KMS-11 (cell line): ENCODE measurements at regions not wholly inside any gene's neighbourhood (a gene's known extent, or its start where the extent isn't known, plus 50 kb on each side); places are given as distances from the start of the nearest gene placed in this dataset.
"Not testable (repeated sequence)": the region's sequence is repeated elsewhere in the genome, so short reads cannot be mapped to it uniquely, and the experiment has no call there.

Experiments
- H2AFZ ChIP-seq: fragments of 200-600 bp; sonication (generic); 2 replicates; pipeline ENCODE4 v1.6.1; 2016; ENCODE audit warnings: antibody characterized with exemption, mixed run types, low read depth
- H3K27ac ChIP-seq: fragments of 200-600 bp; sonication (generic); 2 replicates; pipeline ENCODE4 v1.6.1; 2016; ENCODE audit warnings: mild to moderate bottlenecking, mixed run types
- H3K27me3 ChIP-seq: fragments of 200-600 bp; sonication (generic); 2 replicates; pipeline ENCODE4 v1.6.1; 2017; ENCODE audit warnings: mild to moderate bottlenecking, low read depth, mixed run types, moderate library complexity; ENCODE audit not compliant: insufficient read depth
- H3K36me3 ChIP-seq: fragments of 200-600 bp; sonication (generic); 2 replicates; pipeline ENCODE4 v1.6.1; 2017; ENCODE audit warnings: mild to moderate bottlenecking, mixed run types; ENCODE audit not compliant: insufficient read depth
- H3K4me1 ChIP-seq: fragments of 200-600 bp; sonication (generic); 2 replicates; pipeline ENCODE4 v1.6.1; 2016; ENCODE audit warnings: mild to moderate bottlenecking, low read depth, mixed run types; ENCODE audit not compliant: poor library complexity, severe bottlenecking
- H3K4me2 ChIP-seq: fragments of 200-600 bp; sonication (generic); 2 replicates; pipeline ENCODE4 v1.7.0; 2016; ENCODE audit warnings: mild to moderate bottlenecking, mixed run types
- H3K4me3 ChIP-seq: fragments of 200-600 bp; sonication (generic); IDR thresholded peaks from 2 replicates; pipeline ENCODE4 v1.6.1; 2017; ENCODE audit warnings: low read depth, low read length, mixed read lengths; ENCODE audit not compliant: insufficient read depth
- H3K79me2 ChIP-seq: fragments of 200-600 bp; sonication (generic); 2 replicates; pipeline ENCODE4 v1.6.1; 2016; ENCODE audit warnings: low read depth, mixed run types; ENCODE audit not compliant: insufficient read depth
- H3K9ac ChIP-seq: fragments of 200-600 bp; sonication (generic); 2 replicates; pipeline ENCODE4 v1.6.1; 2016; ENCODE audit warnings: mild to moderate bottlenecking, mixed run types
- H4K20me1 ChIP-seq: fragments of 200-600 bp; sonication (generic); 2 replicates; pipeline ENCODE4 v1.6.1; 2016; ENCODE audit warnings: mild to moderate bottlenecking, mixed run types; ENCODE audit not compliant: insufficient read depth
- TF ChIP-seq, protein P1 (sequence below): fragments of 200-600 bp; sonication (generic); conservative IDR thresholded peaks from 2 replicates; pipeline ENCODE4 v1.6.1; 2017; ENCODE audit warnings: low read depth, mild to moderate bottlenecking, antibody characterized with exemption, low read length, moderate library complexity, mixed read lengths

DNA sequence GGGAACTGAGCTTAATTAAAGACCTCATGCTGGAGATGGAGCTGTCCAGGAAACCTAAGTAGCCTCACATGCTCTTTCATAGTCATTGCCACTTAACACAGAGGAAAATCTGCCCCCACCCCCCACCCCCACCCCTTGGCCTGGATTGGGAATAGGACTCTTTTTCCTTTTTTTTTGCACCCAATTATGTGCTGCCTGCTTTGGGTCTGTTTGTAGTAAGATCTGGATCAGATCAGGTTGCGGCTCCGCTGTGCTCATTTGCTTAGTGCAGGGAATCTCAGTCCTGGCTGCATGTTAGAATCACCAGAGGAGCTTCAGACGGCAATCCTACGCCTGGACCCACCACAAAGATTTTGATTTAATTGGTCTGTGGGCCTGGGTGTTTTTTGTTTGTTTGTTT, 219.0 kb downstream of the UTP18 start:
- Histone ChIP-seq H2AFZ (no peak overlapping the region), H3K4me2 (no peak overlapping the region), H4K20me1 (no peaks in the 10 kb centered on the region), H3K27me3 (no peaks in the 10 kb centered on the region), H3K27ac (no peak overlapping the region), H3K79me2 (no peaks in the 10 kb centered on the region), H3K36me3 (no peaks in the 10 kb centered on the region), H3K4me3 (no peak overlapping the region), H3K9ac (no peak overlapping the region), H3K4me1 (no peaks in the 10 kb centered on the region)
- TF ChIP-seq, protein P1, sequence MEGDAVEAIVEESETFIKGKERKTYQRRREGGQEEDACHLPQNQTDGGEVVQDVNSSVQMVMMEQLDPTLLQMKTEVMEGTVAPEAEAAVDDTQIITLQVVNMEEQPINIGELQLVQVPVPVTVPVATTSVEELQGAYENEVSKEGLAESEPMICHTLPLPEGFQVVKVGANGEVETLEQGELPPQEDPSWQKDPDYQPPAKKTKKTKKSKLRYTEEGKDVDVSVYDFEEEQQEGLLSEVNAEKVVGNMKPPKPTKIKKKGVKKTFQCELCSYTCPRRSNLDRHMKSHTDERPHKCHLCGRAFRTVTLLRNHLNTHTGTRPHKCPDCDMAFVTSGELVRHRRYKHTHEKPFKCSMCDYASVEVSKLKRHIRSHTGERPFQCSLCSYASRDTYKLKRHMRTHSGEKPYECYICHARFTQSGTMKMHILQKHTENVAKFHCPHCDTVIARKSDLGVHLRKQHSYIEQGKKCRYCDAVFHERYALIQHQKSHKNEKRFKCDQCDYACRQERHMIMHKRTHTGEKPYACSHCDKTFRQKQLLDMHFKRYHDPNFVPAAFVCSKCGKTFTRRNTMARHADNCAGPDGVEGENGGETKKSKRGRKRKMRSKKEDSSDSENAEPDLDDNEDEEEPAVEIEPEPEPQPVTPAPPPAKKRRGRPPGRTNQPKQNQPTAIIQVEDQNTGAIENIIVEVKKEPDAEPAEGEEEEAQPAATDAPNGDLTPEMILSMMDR: no peak

DNA sequence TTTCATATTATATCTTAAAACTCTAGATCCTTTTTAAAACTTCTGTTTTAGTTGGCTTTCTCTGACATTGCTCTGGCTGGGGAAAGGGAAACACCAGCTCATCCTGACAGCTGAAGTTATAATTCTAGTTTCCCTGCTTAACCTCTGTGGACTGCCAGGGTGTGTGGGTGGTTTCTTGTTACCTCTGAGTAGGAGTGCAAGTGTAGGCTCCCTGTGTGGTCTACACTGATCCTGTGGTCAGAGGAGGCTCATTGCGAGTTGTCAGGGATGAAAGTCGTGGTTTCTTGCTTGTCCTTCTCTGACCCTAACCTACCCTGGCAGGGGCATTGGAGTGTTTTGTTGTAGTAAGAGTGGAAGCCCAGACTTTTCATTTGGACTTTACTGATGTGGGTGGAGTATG, 221.0 kb downstream of the UTP18 start:
- Histone ChIP-seq H3K79me2 (no peaks in the 10 kb centered on the region), H3K9ac (no peak overlapping the region), H3K4me3 (no peak overlapping the region), H3K27me3 (no peaks in the 10 kb centered on the region), H3K4me1 (no peaks in the 10 kb centered on the region), H3K36me3 (no peaks in the 10 kb centered on the region; the same call in 1 of the 2 replicates), H2AFZ (no peak overlapping the region), H3K27ac (no peak overlapping the region), H4K20me1 (no peaks in the 10 kb centered on the region), H3K4me2 (no peak overlapping the region)
- TF ChIP-seq, protein P1: no peak

DNA sequence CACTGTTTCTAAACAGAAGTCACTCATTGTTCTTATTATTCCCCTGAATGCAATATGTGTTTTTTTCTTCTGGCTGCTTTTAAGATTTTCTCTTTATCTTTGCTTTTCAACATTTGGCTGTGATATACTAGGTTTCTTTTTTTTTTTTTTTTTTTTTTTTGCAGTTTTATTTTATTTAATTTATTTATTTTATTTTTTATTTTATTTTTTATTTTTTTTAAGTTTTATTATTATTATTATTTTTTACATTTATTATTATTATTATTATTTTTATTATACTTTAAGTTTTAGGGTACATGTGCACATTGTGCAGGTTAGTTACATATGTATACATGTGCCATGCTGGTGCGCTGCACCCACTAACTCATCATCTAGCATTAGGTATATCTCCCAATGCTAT, 221.9 kb downstream of the UTP18 start:
- not testable (repeated sequence) for H3K27me3 ChIP-seq, H3K9ac ChIP-seq, H2AFZ ChIP-seq, H3K4me1 ChIP-seq, H3K27ac ChIP-seq, H3K4me3 ChIP-seq, H3K36me3 ChIP-seq, H3K79me2 ChIP-seq, H3K4me2 ChIP-seq, H4K20me1 ChIP-seq

DNA sequence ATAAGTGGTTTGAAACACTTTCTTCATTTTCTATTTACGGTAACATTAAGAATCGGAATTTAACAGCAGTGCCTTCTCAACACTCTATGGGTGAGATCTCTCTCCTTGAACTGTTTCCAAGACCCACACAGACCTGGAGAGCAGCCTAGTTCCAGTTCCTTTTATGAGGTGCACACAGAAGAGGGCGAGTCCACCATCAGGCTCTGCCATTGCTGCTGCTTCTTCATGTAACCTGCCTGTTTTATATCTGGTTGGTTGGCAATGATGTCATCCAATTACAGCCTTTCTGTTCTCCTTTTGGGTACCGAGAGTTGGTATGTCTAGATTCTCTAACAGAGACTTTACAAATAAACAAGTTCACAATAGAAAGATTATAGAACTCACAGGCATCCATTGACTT, 225.7 kb downstream of the UTP18 start:
- Histone ChIP-seq H3K79me2 (no peaks in the 10 kb centered on the region), H2AFZ (no peak overlapping the region), H3K4me2 (no peak overlapping the region), H3K4me3 (no peak overlapping the region), H3K27ac (no peak overlapping the region), H3K9ac (no peak overlapping the region), H3K36me3 (no peaks in the 10 kb centered on the region; the same call in 1 of the 2 replicates), H3K27me3 (no peaks in the 10 kb centered on the region), H4K20me1 (no peaks in the 10 kb centered on the region), H3K4me1 (no peaks in the 10 kb centered on the region)
- TF ChIP-seq, protein P1: no peak

DNA sequence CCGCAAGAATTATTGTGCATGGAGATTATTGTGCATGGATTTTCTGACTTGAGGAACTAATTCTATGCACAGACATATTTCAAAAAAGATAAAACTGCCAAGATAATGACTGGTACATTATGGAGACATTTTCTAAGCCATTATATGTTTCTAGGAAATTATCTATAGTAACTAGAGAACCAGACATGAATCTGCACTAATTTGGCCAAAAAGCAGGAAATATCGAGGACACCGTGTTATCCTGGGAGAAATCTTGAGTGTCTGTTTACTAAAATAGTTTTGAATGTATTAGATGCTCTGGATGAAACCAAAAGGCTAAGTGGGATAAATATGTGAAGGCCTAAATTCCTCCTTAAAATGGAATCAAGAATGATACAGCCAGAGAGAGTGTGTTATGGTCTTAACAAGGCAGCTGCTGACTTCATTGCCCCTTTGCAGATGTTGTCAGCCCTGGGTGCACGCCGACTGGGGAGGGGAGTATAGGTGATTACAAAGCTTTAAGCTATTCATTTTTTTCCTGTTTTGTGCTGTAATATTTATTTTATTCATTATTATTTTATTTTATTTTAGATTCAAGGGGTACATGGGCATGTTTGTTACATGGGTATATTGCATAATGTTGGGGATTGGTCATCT, 226.7 kb downstream of the UTP18 start:
- no peak overlapping the region for H3K9ac ChIP-seq
- no peak overlapping the region for H3K27ac ChIP-seq
- H3K4me1 ChIP-seq: no peaks in the 10 kb centered on the region
- no peak overlapping the region for H3K4me2 ChIP-seq
- no peak overlapping the region for H3K4me3 ChIP-seq
- no peaks in the 10 kb centered on the region for H3K27me3 ChIP-seq
- TF ChIP-seq, protein P1: no peak
- no peaks in the 10 kb centered on the region for H4K20me1 ChIP-seq
- H2AFZ ChIP-seq: no peak overlapping the region
- H3K36me3 ChIP-seq: no peaks in the 10 kb centered on the region; the same call in 1 of the 2 replicates
- H3K79me2 ChIP-seq: no peaks in the 10 kb centered on the region
